GM12878 (cell line): ENCODE measurements at regions not wholly inside any gene's neighbourhood (a gene's known extent, or its start where the extent isn't known, plus 50 kb on each side); places are given as distances from the start of the nearest gene placed in this dataset.

ENCODE experiments used
- ATAC-seq: fragments of 200-7000 bp; cut with Tn5 transposase; 3 replicates; pipeline ENCODE4 v1.9.1; 2020; ENCODE audit warnings: mild to moderate bottlenecking, moderate library complexity
- BruUV-seq: library from RNA; stranded (reverse); fragments of 400-500 nt; replicated peaks from 2 replicates; lab custom pipeline; 2021; lab: Mats Ljungman, UMichigan
- CTCF ChIA-PET: fragments of 300-600 bp; sonication (Branson Sonifier 250); formaldehyde crosslinking; extraction: SDS; loops from one replicate; lab custom pipeline; 2021; ENCODE audit warnings: inconsistent platforms; lab: Yijun Ruan, JAX
- POLR2A ChIA-PET: fragments of 350-600 bp; formaldehyde crosslinking; extraction: SDS; loops from one replicate; lab custom pipeline; 2021; ENCODE audit warnings: inconsistent platforms; lab: Charles Lee
- RAD21 ChIA-PET: fragments of 300-600 bp; sonication (Branson Sonifier 250); formaldehyde crosslinking; loops from one replicate; lab custom pipeline; 2023; ENCODE audit warnings: antibody characterized with exemption; ENCODE audit not compliant: unreplicated experiment; lab: Charles Lee
- SMC1A ChIA-PET: fragments of 300-600 bp; sonication (Branson Sonifier 250); formaldehyde crosslinking; loops from one replicate; lab custom pipeline; 2023; ENCODE audit not compliant: unreplicated experiment, uncharacterized antibody; lab: Charles Lee
- DNase-seq: peaks from one replicate; pipeline ENCODE4 v3.0.0-alpha.2; 2011; ENCODE audit warnings: low read depth, low spot score
- FAIRE-seq: peaks from 3 replicates; lab custom pipeline; 2011; peaks lifted over from hg19 to GRCh38; lab: Jason Lieb, UNC
- H2AFZ ChIP-seq: 2 replicates; pipeline ENCODE4 v1.6.0; 2011; ENCODE audit warnings: low read depth, low read length, control low read depth; ENCODE audit not compliant: control insufficient read depth
- H3K27ac ChIP-seq: 2 replicates; pipeline ENCODE4 v1.5.1; 2011; ENCODE audit warnings: control low read depth; ENCODE audit not compliant: control insufficient read depth, insufficient read depth
- H3K27me3 ChIP-seq, 2 experiments: replicated peaks in 1 of 2; 2 replicates each; pipeline versions ENCODE4 v1.6.0 to v1.6.1; 2011; ENCODE audit warnings: low read length in 1 of 2; ENCODE audit not compliant: control insufficient read depth in 2 of 2, insufficient read depth in 2 of 2
- H3K36me3 ChIP-seq, 2 experiments: 2 replicates each; pipeline ENCODE4 v1.5.1; 2011; ENCODE audit warnings: low read length in 1 of 2; ENCODE audit not compliant: control insufficient read depth in 2 of 2, insufficient read depth in 2 of 2
- H3K4me1 ChIP-seq: 2 replicates; pipeline ENCODE4 v1.6.1; 2011; ENCODE audit warnings: mild to moderate bottlenecking, low read length, moderate library complexity, mixed read lengths; ENCODE audit not compliant: control insufficient read depth, insufficient read depth
- H3K4me2 ChIP-seq: 2 replicates; pipeline ENCODE4 v1.6.0; 2011; ENCODE audit warnings: control low read depth; ENCODE audit not compliant: control insufficient read depth, insufficient read depth
- H3K4me3 ChIP-seq: fragments of 200-600 bp; sonication (generic); 2 replicates; pipeline ENCODE4 v1.5.1; 2016
- H3K79me2 ChIP-seq: 2 replicates; pipeline ENCODE4 v1.6.0; 2011; ENCODE audit warnings: low read length; ENCODE audit not compliant: control insufficient read depth, insufficient read depth
- H3K9ac ChIP-seq: 2 replicates; pipeline ENCODE4 v1.8.0; 2011; ENCODE audit warnings: low read length, control low read depth, mixed read lengths; ENCODE audit not compliant: control insufficient read depth, insufficient read depth
- H3K9me3 ChIP-seq: replicated peaks from 3 replicates; pipeline ENCODE4 v1.5.1; 2011; ENCODE audit warnings: mild to moderate bottlenecking, low read length; ENCODE audit not compliant: control insufficient read depth, insufficient read depth
- H4K20me1 ChIP-seq: 2 replicates; pipeline ENCODE4 v1.6.0; 2011; ENCODE audit not compliant: control insufficient read depth, insufficient read depth
- EED ChIP-seq: sonication (generic); IDR thresholded peaks from 2 replicates; pipeline ENCODE4 v1.6.1; 2016; ENCODE audit warnings: antibody characterized with exemption, low read depth
- ESRRA ChIP-seq: IDR thresholded peaks from 2 replicates; pipeline ENCODE4 v1.6.1; 2012; ENCODE audit warnings: mild to moderate bottlenecking, low read length, improper control_type of control experiment
- JUNB ChIP-seq: IDR thresholded peaks from 2 replicates; pipeline ENCODE4 v1.6.1; 2016; ENCODE audit warnings: antibody characterized with exemption, mild to moderate bottlenecking
- MXI1 ChIP-seq: fragments of 150-350 bp; IDR thresholded peaks from 2 replicates; pipeline ENCODE4 v1.6.1; 2011; ENCODE audit warnings: low read depth, mild to moderate bottlenecking, inconsistent platforms, low read length, improper control_type of control experiment
- NR2C2 ChIP-seq: IDR thresholded peaks from 2 replicates; pipeline ENCODE4 v1.6.1; 2011; ENCODE audit warnings: borderline replicate concordance, low read depth; ENCODE audit not compliant: control insufficient read depth, insufficient read length
- RFX5 ChIP-seq: IDR thresholded peaks from 2 replicates; pipeline ENCODE4 v1.6.1; 2011; ENCODE audit warnings: low read depth, low read length, improper control_type of control experiment
- SIX5 ChIP-seq: IDR thresholded peaks from 2 replicates; pipeline ENCODE4 v1.6.1; 2011; ENCODE audit warnings: mild to moderate bottlenecking, low read depth, low read length, moderate library complexity; ENCODE audit not compliant: severe bottlenecking
- SMC3 ChIP-seq: IDR thresholded peaks from 2 replicates; pipeline ENCODE4 v1.6.1; 2011; ENCODE audit warnings: low read length, improper control_type of control experiment, borderline replicate concordance
- SREBF2 ChIP-seq: IDR thresholded peaks from 2 replicates; pipeline ENCODE4 v1.6.1; 2012; ENCODE audit warnings: mild to moderate bottlenecking, low read length
- SUPT20H ChIP-seq: IDR thresholded peaks from 2 replicates; pipeline ENCODE4 v1.6.1; 2011; ENCODE audit warnings: low read depth, mild to moderate bottlenecking, low read length, moderate library complexity, borderline replicate concordance; ENCODE audit not compliant: control insufficient read depth
- TBL1XR1 ChIP-seq: IDR thresholded peaks from 2 replicates; pipeline ENCODE4 v1.6.1; 2012; ENCODE audit warnings: low read depth, low read length, improper control_type of control experiment
- ZNF622 ChIP-seq: fragments of 450-650 bp; IDR thresholded peaks from 2 replicates; pipeline ENCODE4 v1.6.1; 2017; ENCODE audit warnings: mild to moderate bottlenecking, inconsistent platforms
- WGBS: methylation state at CpG from one replicate; pipeline ENCODE4 v1.1.6; 2016; ENCODE audit warnings: low lambda C conversion rate; ENCODE audit not compliant: insufficient replicate concordance, insufficient coverage; ENCODE audit errors: missing lambda C conversion rate; 5-methylcytosine and 5-hydroxymethylcytosine counted together
- in situ Hi-C: fragments of 300-500 bp; cut with MboI; formaldehyde crosslinking; loops from 9 replicates; pipeline ENCODE4 v1.14.3; 2018; ENCODE audit warnings: mixed read lengths
- intact Hi-C: fragments of 100-400 bp; cut with micrococcal nuclease; formaldehyde crosslinking; loops from one replicate; pipeline ENCODE4 v1.14.2; 2022; ENCODE audit not compliant: unreplicated experiment
- TF ChIP-seq, protein P1 (sequence below): fragments of 450-650 bp; IDR thresholded peaks from 2 replicates; pipeline ENCODE4 v1.6.1; 2018; ENCODE audit warnings: borderline replicate concordance, mild to moderate bottlenecking; ENCODE audit not compliant: partially characterized antibody
- TF ChIP-seq, protein P2 (sequence below): fragments of 450-650 bp; IDR thresholded peaks from 2 replicates; pipeline ENCODE4 v1.6.1; 2017; ENCODE audit warnings: borderline replicate concordance
- TF ChIP-seq, protein P3 (sequence below): fragments of 450-650 bp; IDR thresholded peaks from 2 replicates; pipeline ENCODE4 v1.6.1; 2016; ENCODE audit warnings: mild to moderate bottlenecking, moderate library complexity, borderline replicate concordance

DNA sequence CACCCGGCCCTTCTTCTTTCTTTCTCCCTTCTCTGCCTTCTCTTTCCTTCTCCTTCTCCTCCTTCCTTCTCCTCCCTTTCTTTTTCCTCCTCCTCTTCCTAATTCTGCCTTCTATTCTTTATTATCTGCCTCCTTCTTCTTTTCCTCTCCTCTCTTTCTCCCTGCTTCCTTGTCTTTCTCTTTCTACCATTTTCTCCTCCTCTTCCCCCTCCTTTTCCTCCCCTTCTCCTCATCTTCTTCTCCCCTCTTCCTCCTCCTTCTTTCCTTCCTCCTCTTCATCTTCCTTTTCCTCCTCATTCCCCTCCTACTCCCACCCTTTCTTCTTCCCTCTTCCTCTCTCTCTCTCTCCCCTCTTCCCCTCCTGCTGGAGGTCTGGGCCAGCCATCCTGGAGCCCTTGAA is 294.9 kb upstream of the CRY1 start (continued):
- TF ChIP-seq, protein P1, sequence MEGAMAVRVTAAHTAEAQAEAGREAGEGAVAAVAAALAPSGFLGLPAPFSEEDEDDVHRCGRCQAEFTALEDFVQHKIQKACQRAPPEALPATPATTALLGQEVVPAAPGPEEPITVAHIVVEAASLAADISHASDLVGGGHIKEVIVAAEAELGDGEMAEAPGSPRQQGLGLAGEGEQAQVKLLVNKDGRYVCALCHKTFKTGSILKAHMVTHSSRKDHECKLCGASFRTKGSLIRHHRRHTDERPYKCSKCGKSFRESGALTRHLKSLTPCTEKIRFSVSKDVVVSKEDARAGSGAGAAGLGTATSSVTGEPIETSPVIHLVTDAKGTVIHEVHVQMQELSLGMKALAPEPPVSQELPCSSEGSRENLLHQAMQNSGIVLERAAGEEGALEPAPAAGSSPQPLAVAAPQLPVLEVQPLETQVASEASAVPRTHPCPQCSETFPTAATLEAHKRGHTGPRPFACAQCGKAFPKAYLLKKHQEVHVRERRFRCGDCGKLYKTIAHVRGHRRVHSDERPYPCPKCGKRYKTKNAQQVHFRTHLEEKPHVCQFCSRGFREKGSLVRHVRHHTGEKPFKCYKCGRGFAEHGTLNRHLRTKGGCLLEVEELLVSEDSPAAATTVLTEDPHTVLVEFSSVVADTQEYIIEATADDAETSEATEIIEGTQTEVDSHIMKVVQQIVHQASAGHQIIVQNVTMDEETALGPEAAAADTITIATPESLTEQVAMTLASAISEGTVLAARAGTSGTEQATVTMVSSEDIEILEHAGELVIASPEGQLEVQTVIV: no peak
- no peak for TF ChIP-seq ESRRA
- no peak for TF ChIP-seq NR2C2
- TF ChIP-seq, protein P2, sequence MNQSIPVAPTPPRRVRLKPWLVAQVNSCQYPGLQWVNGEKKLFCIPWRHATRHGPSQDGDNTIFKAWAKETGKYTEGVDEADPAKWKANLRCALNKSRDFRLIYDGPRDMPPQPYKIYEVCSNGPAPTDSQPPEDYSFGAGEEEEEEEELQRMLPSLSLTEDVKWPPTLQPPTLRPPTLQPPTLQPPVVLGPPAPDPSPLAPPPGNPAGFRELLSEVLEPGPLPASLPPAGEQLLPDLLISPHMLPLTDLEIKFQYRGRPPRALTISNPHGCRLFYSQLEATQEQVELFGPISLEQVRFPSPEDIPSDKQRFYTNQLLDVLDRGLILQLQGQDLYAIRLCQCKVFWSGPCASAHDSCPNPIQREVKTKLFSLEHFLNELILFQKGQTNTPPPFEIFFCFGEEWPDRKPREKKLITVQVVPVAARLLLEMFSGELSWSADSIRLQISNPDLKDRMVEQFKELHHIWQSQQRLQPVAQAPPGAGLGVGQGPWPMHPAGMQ: no peak
- TF ChIP-seq JUNB: no peak

DNA sequence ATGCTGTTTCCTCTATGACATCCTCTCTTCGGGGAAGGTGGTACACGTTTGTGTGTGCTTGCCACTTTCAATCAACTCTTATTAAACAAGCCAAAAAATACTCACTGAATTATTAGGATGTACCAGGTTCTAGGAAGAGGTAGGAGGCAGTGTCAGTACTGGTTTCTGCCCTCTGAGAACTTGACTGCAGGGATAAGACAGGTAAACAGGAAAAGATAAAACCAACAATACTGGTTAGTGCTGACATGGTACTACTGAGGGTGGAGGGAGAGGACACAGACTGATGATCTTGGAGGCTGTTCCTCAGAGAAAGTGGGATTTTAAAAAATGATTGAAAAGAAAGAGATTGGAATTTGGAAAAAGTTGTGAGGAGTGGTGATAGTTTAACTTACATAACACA is 295.2 kb upstream of the PWP1 start:
- ATAC-seq: no peak
- no peak for TF ChIP-seq SREBF2
- no peak for TF ChIP-seq MXI1
- no peak for TF ChIP-seq SUPT20H
- TF ChIP-seq SMC3: no peak
- no peak for TF ChIP-seq TBL1XR1
- no peak for TF ChIP-seq ZNF622
- TF ChIP-seq SIX5: no peak
- no peak for TF ChIP-seq EED
- TF ChIP-seq, protein P3, sequence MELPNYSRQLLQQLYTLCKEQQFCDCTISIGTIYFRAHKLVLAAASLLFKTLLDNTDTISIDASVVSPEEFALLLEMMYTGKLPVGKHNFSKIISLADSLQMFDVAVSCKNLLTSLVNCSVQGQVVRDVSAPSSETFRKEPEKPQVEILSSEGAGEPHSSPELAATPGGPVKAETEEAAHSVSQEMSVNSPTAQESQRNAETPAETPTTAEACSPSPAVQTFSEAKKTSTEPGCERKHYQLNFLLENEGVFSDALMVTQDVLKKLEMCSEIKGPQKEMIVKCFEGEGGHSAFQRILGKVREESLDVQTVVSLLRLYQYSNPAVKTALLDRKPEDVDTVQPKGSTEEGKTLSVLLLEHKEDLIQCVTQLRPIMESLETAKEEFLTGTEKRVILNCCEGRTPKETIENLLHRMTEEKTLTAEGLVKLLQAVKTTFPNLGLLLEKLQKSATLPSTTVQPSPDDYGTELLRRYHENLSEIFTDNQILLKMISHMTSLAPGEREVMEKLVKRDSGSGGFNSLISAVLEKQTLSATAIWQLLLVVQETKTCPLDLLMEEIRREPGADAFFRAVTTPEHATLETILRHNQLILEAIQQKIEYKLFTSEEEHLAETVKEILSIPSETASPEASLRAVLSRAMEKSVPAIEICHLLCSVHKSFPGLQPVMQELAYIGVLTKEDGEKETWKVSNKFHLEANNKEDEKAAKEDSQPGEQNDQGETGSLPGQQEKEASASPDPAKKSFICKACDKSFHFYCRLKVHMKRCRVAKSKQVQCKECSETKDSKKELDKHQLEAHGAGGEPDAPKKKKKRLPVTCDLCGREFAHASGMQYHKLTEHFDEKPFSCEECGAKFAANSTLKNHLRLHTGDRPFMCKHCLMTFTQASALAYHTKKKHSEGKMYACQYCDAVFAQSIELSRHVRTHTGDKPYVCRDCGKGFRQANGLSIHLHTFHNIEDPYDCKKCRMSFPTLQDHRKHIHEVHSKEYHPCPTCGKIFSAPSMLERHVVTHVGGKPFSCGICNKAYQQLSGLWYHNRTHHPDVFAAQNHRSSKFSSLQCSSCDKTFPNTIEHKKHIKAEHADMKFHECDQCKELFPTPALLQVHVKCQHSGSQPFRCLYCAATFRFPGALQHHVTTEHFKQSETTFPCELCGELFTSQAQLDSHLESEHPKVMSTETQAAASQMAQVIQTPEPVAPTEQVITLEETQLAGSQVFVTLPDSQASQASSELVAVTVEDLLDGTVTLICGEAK: no peak
- TF ChIP-seq RFX5: no peak

More for the DNA sequence above, 295.2 kb upstream of the PWP1 start:
- H3K27ac ChIP-seq: no peak overlapping the region
- H3K4me1 ChIP-seq: no peaks in the 10 kb centered on the region; the same call in 1 of the 2 replicates
- no peak for DNase-seq
- no peaks in the 10 kb centered on the region; the same call in 2 of the 3 replicates for H3K9me3 ChIP-seq
- no peaks in the 10 kb centered on the region for H3K36me3 ChIP-seq
- no TSS peak for BruUV-seq
- ChIA-PET SMC1A (interaction anchor here (1.7 kb wide), 1 partner anchor 12 kb away, joined by 4 read pairs; no protein-coding TSS in a partner anchor), POLR2A (no interaction called here), RAD21 (no interaction called here), CTCF (no interaction called here)
- H4K20me1 ChIP-seq: no peaks in the 10 kb centered on the region
- no peak overlapping the region for H3K4me3 ChIP-seq
- H3K9ac ChIP-seq: no peak overlapping the region
- 16% methylated on average over 2 of the region's 2 CpGs for WGBS
- H3K4me2 ChIP-seq: no peak overlapping the region
- H3K79me2 ChIP-seq: no peaks in the 10 kb centered on the region
- no peak for FAIRE-seq
- no peaks in the 10 kb centered on the region for H3K27me3 ChIP-seq
- no peak overlapping the region for H2AFZ ChIP-seq
- in situ Hi-C loops: no loop called here
- intact Hi-C loops: no loop called here
